Heart left ventricle (tissue), 13 donors: ENCODE measurements at regions not wholly inside any gene's neighbourhood (a gene's known extent, or its start where the extent isn't known, plus 50 kb on each side); places are given as distances from the start of the nearest gene placed in this dataset.
"Not testable (repeated sequence)": the region's sequence is repeated elsewhere in the genome, so short reads cannot be mapped to it uniquely, and the experiment has no call there.

Experiments
- CTCF ChIP-seq, 12 donors: fragments of 200-600 bp; sonication (generic) in 4 of 12; IDR thresholded peaks; one replicate each; pipeline versions ENCODE4 v1.5.0 to v1.8.0; 2018 to 2022; ENCODE audit warnings: antibody characterized with exemption in 12 of 12, mild to moderate bottlenecking in 5 of 12
- POLR2A ChIP-seq, 2 donors: fragments of 450-650 bp; IDR thresholded peaks; one replicate each; pipeline ENCODE4 v1.6.1; 2017; ENCODE audit warnings: antibody characterized with exemption in 2 of 2, mild to moderate bottlenecking in 2 of 2, moderate library complexity in 2 of 2
- donor health status: ischemic (EF 13 %, LVEDD 7.1; RV severe dilation, severe dysfunction).
- donor health status: DM: no; HTN: yes; CAD: no.
- donor health status: DM: no; HTN: no; CAD: no.
- donor health status: ischemic (EF 25% LVEDD 6.9; RV normal size, moderate dysfunction).
- donor health status: ischemic (EF 25% LVEDD 5.7; RV mildly dilated, moderate dysfunction).
- donor health status: ischemic (EF 35%, LVEDD 5.7; RV mildly dilated, moderate dysfunction).
- donor health status: nonischemic (EF 11% LVEDD 7.7; RV severe dilation, severe dysfunction).
- donor health status: DM: yes; HTN: yes; CAD: no.
- donor health status: PGD.
- donor health status: ischemic (EF 29% LVEDD 5.4; RV normal size, mild dysfunction).
- donor health status: nonischemic (EF 23%, LVEDD 6.1; RV moderate dilation, normal function).

DNA sequence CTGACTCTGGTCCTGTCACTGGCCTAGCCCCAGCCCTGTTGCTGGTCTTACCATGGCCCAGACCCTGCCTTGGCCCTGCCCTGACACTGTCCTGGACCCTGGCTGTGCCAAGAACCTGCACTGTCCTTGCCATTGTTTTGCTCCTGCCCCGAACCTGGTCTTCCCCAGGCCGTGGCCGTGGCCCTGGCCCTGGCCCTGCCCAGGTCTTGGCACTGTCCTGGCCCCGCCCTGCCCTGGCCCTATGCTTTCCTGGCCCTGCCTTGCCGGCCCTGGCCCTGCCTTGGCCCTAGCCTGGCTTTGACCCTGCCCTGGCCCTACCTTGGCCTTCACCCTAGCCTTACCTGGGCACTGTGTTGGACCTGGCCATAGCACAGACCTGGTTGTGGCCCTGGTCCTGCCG is 332.5 kb upstream of the PLGLB1 start:
- not testable (repeated sequence) for TF ChIP-seq CTCF, POLR2A (IDR thresholded peaks at IDR 0.05)
